WTC11 (cell line): ENCODE measurements at regions not wholly inside any gene's neighbourhood (a gene's known extent, or its start where the extent isn't known, plus 50 kb on each side); places are given as distances from the start of the nearest gene placed in this dataset.

Experiments
- ATF1 ChIP-seq: sonication (generic); formaldehyde crosslinking; IDR thresholded peaks from 2 replicates; pipeline ENCODE4 v1.8.1; 2023; ENCODE audit warnings: mild to moderate bottlenecking, moderate library complexity, missing genetic modification reagents
- CBFB ChIP-seq: sonication (generic); formaldehyde crosslinking; IDR thresholded peaks from 2 replicates; pipeline ENCODE4 v1.8.1; 2022; ENCODE audit warnings: mild to moderate bottlenecking, low read depth, missing genetic modification reagents
- CREM ChIP-seq: sonication (generic); formaldehyde crosslinking; IDR thresholded peaks from 2 replicates; pipeline ENCODE4 v1.8.1; 2022; ENCODE audit warnings: mild to moderate bottlenecking, missing genetic modification reagents, moderate library complexity
- ESRRA ChIP-seq: sonication (generic); formaldehyde crosslinking; IDR thresholded peaks from 2 replicates; pipeline ENCODE4 v1.8.1; 2022; ENCODE audit warnings: mild to moderate bottlenecking, missing genetic modification reagents, borderline replicate concordance
- HMGXB4 ChIP-seq: sonication (generic); formaldehyde crosslinking; IDR thresholded peaks from 2 replicates; pipeline ENCODE4 v1.8.1; 2023; ENCODE audit warnings: mild to moderate bottlenecking, moderate library complexity, missing genetic modification reagents
- JUN ChIP-seq: sonication (generic); formaldehyde crosslinking; IDR thresholded peaks from 2 replicates; pipeline ENCODE4 v1.8.0; 2023; ENCODE audit warnings: mild to moderate bottlenecking, missing genetic modification reagents
- NFE2L1 ChIP-seq: sonication (generic); formaldehyde crosslinking; IDR thresholded peaks from 2 replicates; pipeline ENCODE4 v1.8.1; 2023; ENCODE audit warnings: missing genetic modification reagents
- NFYB ChIP-seq: sonication (generic); formaldehyde crosslinking; conservative IDR thresholded peaks from 2 replicates; pipeline ENCODE4 v1.8.0; 2022; ENCODE audit warnings: low read depth, missing genetic modification reagents
- NR2C2 ChIP-seq: sonication (generic); formaldehyde crosslinking; IDR thresholded peaks from 2 replicates; pipeline ENCODE4 v1.8.0; 2022; ENCODE audit warnings: mild to moderate bottlenecking, missing genetic modification reagents
- SMAD3 ChIP-seq: sonication (generic); formaldehyde crosslinking; IDR thresholded peaks from 2 replicates; pipeline ENCODE4 v1.8.0; 2022; ENCODE audit warnings: missing genetic modification reagents, mild to moderate bottlenecking, borderline replicate concordance
- TCF7 ChIP-seq: sonication (generic); formaldehyde crosslinking; IDR thresholded peaks from 2 replicates; pipeline ENCODE4 v1.8.0; 2022; ENCODE audit warnings: mild to moderate bottlenecking, low read depth, missing genetic modification reagents, moderate library complexity
- USF1 ChIP-seq: sonication (generic); formaldehyde crosslinking; IDR thresholded peaks from 2 replicates; pipeline ENCODE4 v1.8.0; 2022; ENCODE audit warnings: mild to moderate bottlenecking, missing genetic modification reagents
- USF2 ChIP-seq: sonication (generic); formaldehyde crosslinking; IDR thresholded peaks from 2 replicates; pipeline ENCODE4 v1.8.1; 2023; ENCODE audit warnings: mild to moderate bottlenecking, missing genetic modification reagents, moderate library complexity
- TF ChIP-seq, protein P1 (sequence below): fragments of 200-600 bp; IDR thresholded peaks from 2 replicates; pipeline ENCODE4 v1.8.0; 2022; ENCODE audit warnings: antibody characterized with exemption

DNA sequence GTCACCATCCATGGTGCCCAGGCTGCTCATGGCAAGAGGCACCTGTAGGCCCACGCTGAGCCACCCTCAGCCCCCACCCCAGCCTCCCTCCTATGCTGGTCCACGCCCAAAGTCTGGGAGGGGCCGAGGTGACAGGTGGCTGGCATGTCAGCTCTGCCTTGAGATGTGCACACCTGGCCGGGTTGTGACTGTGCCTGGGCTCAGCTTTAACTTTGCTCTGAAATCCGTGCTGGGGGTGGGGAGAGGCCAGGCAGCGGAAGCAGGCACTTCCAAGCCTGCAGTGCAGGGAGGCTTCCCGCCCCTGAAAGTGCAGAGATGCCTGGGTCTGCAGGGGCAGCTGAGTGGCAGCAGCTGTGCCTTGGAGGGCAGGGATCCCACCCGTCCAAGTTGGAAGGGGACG lies 1124.8 kb downstream of the SI start:
- no peak for TF ChIP-seq HMGXB4 (CRISPR knock-in tag)
- TF ChIP-seq ESRRA: no peak
- TF ChIP-seq, protein P1, sequence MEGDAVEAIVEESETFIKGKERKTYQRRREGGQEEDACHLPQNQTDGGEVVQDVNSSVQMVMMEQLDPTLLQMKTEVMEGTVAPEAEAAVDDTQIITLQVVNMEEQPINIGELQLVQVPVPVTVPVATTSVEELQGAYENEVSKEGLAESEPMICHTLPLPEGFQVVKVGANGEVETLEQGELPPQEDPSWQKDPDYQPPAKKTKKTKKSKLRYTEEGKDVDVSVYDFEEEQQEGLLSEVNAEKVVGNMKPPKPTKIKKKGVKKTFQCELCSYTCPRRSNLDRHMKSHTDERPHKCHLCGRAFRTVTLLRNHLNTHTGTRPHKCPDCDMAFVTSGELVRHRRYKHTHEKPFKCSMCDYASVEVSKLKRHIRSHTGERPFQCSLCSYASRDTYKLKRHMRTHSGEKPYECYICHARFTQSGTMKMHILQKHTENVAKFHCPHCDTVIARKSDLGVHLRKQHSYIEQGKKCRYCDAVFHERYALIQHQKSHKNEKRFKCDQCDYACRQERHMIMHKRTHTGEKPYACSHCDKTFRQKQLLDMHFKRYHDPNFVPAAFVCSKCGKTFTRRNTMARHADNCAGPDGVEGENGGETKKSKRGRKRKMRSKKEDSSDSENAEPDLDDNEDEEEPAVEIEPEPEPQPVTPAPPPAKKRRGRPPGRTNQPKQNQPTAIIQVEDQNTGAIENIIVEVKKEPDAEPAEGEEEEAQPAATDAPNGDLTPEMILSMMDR: no peak
- TF ChIP-seq NFE2L1 (CRISPR knock-in tag): no peak
- TF ChIP-seq CREM: no peak
- TF ChIP-seq NFYB (CRISPR knock-in tag): no peak
- TF ChIP-seq SMAD3: no peak
- no peak for TF ChIP-seq CBFB (CRISPR knock-in tag)
- TF ChIP-seq ATF1 (CRISPR knock-in tag): no peak
- TF ChIP-seq USF2 (CRISPR knock-in tag): no peak
- no peak for TF ChIP-seq NR2C2 (CRISPR knock-in tag)
- TF ChIP-seq USF1: no peak
- no peak for TF ChIP-seq JUN
- TF ChIP-seq TCF7 (CRISPR knock-in tag): no peak
